A673 (cell line): ENCODE measurements at regions not wholly inside any gene's neighbourhood (a gene's known extent, or its start where the extent isn't known, plus 50 kb on each side); places are given as distances from the start of the nearest gene placed in this dataset.

ENCODE experiments used
- EZH2 ChIP-seq: fragments of 200-600 bp; sonication (generic); IDR thresholded peaks from 2 replicates; pipeline ENCODE4 v1.6.1; 2017; ENCODE audit warnings: borderline replicate concordance, low read depth, mild to moderate bottlenecking, mixed read lengths, antibody characterized with exemption, low read length; ENCODE audit not compliant: poor library complexity, severe bottlenecking
- TF ChIP-seq, protein P1 (sequence below): fragments of 300-800, 200-600 bp; sonication (generic); conservative IDR thresholded peaks from 2 replicates; pipeline ENCODE4 v1.5.1; 2017; ENCODE audit warnings: low read depth, mild to moderate bottlenecking, antibody characterized with exemption, low read length, moderate library complexity, mixed read lengths

DNA sequence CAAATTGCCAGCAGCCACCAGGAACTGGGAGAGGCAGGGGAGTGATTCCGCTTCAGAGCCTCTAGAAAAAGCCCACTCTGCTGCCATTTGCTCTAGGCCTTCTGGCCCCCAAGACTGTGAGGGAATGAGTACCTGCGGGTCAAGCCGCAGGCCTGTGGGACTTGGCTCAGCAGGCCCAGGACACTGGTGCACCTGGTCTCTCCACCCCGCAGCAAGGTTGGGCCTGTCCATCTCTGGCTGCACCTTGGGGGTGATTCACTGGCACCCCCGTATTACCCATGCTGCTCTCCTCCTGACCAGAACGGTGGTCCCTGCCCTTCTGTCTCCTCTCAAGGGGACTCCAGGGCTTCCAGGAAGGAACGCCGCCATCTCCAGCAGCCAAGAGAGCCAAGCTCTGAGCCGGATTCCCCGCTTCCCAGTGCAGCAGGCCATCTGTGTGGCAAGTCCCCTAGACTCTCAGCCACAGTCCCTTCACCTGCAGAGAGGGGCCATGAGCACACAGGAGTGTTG lies 78.4 kb upstream of the OLFM1 start:
- TF ChIP-seq, protein P1, sequence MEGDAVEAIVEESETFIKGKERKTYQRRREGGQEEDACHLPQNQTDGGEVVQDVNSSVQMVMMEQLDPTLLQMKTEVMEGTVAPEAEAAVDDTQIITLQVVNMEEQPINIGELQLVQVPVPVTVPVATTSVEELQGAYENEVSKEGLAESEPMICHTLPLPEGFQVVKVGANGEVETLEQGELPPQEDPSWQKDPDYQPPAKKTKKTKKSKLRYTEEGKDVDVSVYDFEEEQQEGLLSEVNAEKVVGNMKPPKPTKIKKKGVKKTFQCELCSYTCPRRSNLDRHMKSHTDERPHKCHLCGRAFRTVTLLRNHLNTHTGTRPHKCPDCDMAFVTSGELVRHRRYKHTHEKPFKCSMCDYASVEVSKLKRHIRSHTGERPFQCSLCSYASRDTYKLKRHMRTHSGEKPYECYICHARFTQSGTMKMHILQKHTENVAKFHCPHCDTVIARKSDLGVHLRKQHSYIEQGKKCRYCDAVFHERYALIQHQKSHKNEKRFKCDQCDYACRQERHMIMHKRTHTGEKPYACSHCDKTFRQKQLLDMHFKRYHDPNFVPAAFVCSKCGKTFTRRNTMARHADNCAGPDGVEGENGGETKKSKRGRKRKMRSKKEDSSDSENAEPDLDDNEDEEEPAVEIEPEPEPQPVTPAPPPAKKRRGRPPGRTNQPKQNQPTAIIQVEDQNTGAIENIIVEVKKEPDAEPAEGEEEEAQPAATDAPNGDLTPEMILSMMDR: no peak
- no peak for TF ChIP-seq EZH2
